ENCODE measurements at regions not wholly inside any gene's neighbourhood (a gene's known extent, or its start where the extent isn't known, plus 50 kb on each side); places are given as distances from the start of the nearest gene placed in this dataset.
"Not testable (repeated sequence)": the region's sequence is repeated elsewhere in the genome, so short reads cannot be mapped to it uniquely, and the experiment has no call there.

DNA sequence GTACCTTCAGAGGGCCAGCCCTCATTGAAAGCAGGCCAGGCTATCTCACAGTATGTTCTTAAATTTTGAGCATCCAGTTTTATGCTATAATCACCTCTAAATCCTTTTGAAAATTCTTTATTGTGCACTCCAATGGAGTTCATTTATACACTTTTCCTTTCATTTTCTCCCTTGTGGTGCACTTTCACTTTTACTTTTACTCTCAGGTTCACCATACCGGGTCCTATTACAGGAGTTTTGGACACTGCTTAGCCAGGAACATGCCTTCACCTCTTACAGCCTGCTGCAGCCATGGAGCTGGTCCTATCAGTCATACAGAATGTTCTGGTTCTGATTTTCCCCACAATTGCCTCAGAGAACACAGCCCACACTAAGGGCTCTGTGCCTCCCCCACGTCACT, 395.9 kb downstream of the CDY2B start:
- DNase-seq; H3K14ac ChIP-seq (ENCODE audit: low read length in 2 of 2); H2AFZ ChIP-seq (ENCODE audit: low read depth, low read length); H3K27ac ChIP-seq (ENCODE audit: low read length, poor library complexity, severe bottlenecking); H3K4ac ChIP-seq (ENCODE audit: low read depth in 1 of 2, low read length in 2 of 2); H2BK12ac ChIP-seq (ENCODE audit: low read length in 2 of 2); H3K23ac ChIP-seq (ENCODE audit: low read length in 2 of 2); H2BK15ac ChIP-seq (ENCODE audit: low read depth, poor library complexity, severe bottlenecking); H2BK120ac ChIP-seq (ENCODE audit: low read depth, low read length); H3K18ac ChIP-seq (ENCODE audit: low read depth in 1 of 2, low read length in 2 of 2); H3K9me3 ChIP-seq (ENCODE audit: control insufficient read depth, low read length); H2AK5ac ChIP-seq (ENCODE audit: low read length, severe bottlenecking); H4K91ac ChIP-seq (ENCODE audit: low read length); H3K4me3 ChIP-seq (ENCODE audit: insufficient read depth in 1 of 2, low read depth in 1 of 2, low read length in 2 of 2); H3K27me3 ChIP-seq (ENCODE audit: control insufficient read depth in 1 of 2, insufficient read depth in 1 of 2, low read length in 2 of 2); H2BK5ac ChIP-seq (ENCODE audit: low read depth, low read length, poor library complexity, severe bottlenecking); H3K36me3 ChIP-seq (ENCODE audit: control insufficient read depth in 1 of 2, insufficient read depth in 2 of 2, low read depth in 1 of 2, low read length in 2 of 2); H3K4me2 ChIP-seq (ENCODE audit: low read length, poor library complexity, severe bottlenecking); H3K79me1 ChIP-seq (replicated peaks; ENCODE audit: low read length, poor library complexity, severe bottlenecking); H3K4me1 ChIP-seq (ENCODE audit: control insufficient read depth, insufficient read depth, low read depth, low read length); H3K9ac ChIP-seq (ENCODE audit: low read length); H4K8ac ChIP-seq (ENCODE audit: low read length): not testable (repeated sequence)
- WGBS, result no CpG with 5 or more reads among the region's 2 CpGs

DNA sequence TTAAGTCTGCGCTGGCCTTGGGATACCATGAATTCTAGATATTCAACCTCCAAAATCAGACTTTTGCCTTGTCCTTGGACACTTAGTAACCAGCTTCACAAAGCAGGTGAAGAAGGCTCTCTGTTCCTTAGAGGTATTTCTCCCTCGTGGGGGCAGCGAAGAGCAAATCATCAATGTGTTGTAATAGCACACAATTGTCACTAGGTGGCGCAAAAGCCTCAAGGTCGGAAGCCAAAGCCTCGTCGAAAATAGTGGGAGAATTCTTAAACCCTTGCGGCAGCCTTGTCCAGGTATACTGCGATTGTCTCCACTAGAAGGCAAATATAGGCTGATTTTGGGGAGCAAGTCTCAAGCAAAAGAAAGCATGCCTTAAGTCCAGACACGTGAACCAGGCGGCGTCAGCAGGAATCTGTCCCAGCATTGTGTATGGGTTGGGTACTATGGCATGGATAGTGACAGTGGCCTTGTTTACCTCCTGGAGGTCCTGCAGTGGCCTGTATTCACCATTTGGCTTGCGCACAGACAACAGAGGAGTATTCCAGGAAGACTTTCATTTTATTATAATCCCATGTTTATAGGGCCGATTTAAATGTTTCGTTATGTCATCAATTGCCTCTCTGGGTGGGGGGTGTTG, 398.5 kb downstream of the CDY2B start:
- H3K27ac ChIP-seq (ENCODE audit: low read length, poor library complexity, severe bottlenecking); DNase-seq; H3K14ac ChIP-seq (ENCODE audit: low read length in 2 of 2); H3K4me3 ChIP-seq (ENCODE audit: insufficient read depth in 1 of 2, low read depth in 1 of 2, low read length in 2 of 2); H3K36me3 ChIP-seq (ENCODE audit: control insufficient read depth in 1 of 2, insufficient read depth in 2 of 2, low read depth in 1 of 2, low read length in 2 of 2); H3K4me2 ChIP-seq (ENCODE audit: low read length, poor library complexity, severe bottlenecking); H3K23ac ChIP-seq (ENCODE audit: low read length in 2 of 2); H3K27me3 ChIP-seq (ENCODE audit: control insufficient read depth in 1 of 2, insufficient read depth in 1 of 2, low read length in 2 of 2); H3K4ac ChIP-seq (ENCODE audit: low read depth in 1 of 2, low read length in 2 of 2); H2BK120ac ChIP-seq (ENCODE audit: low read depth, low read length); H2BK12ac ChIP-seq (ENCODE audit: low read length in 2 of 2); H2AK5ac ChIP-seq (ENCODE audit: low read length, severe bottlenecking); H3K18ac ChIP-seq (ENCODE audit: low read depth in 1 of 2, low read length in 2 of 2); H4K91ac ChIP-seq (ENCODE audit: low read length); H3K9me3 ChIP-seq (ENCODE audit: control insufficient read depth, low read length); H3K9ac ChIP-seq (ENCODE audit: low read length); H2BK15ac ChIP-seq (ENCODE audit: low read depth, poor library complexity, severe bottlenecking); H3K79me1 ChIP-seq (replicated peaks; ENCODE audit: low read length, poor library complexity, severe bottlenecking); H3K4me1 ChIP-seq (ENCODE audit: control insufficient read depth, insufficient read depth, low read depth, low read length); H2BK5ac ChIP-seq (ENCODE audit: low read depth, low read length, poor library complexity, severe bottlenecking); H4K8ac ChIP-seq (ENCODE audit: low read length); H2AFZ ChIP-seq (ENCODE audit: low read depth, low read length): not testable (repeated sequence)
- no CpG with 5 or more reads among the region's 15 CpGs for WGBS

DNA sequence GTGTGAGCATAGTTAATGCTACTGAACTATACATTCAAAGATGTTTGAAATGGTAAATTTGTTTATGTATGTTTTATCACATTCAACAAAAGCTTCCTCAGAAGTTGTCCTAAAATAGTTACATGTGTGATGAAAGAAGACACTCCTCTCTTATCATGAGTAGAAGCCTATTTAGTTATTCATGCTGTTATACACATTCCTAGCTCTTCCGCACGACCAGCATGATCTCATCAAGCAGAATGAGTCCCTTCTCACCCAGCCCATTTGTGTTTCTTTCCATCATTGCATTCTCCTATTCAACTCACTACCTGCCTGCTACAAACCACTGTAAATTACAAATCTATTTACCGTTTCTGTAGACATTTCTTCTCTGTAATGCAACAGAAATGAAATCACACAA, 408.0 kb downstream of the CDY2B start:
- WGBS, result no CpG with 5 or more reads among the region's 3 CpGs
- not testable (repeated sequence) for H3K4me3 ChIP-seq (ENCODE audit: insufficient read depth in 1 of 2, low read depth in 1 of 2, low read length in 2 of 2)

DNA sequence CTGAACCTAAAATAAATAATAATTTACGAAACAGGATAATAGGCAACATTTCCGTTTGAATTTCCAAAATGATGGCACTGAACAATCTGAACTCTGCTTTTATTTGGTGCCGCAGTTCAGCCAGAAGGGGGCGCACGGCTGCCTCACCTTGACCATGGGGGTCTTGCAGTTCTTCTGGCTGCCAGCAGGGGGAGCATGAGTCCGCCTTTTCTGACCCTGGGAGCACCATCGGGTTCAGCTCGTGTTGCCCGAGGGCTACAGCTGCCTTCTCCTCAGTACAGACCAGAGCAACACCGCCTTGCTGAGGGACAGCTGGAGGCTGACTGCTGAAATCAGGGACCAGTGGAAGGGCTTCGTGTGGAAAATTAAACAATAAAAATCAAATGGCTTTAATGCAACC, 420.3 kb downstream of the CDY2B start:
- not testable (repeated sequence) for H2BK15ac ChIP-seq (ENCODE audit: low read depth, poor library complexity, severe bottlenecking); H3K9me3 ChIP-seq (ENCODE audit: control insufficient read depth, low read length); H3K27ac ChIP-seq (ENCODE audit: low read length, poor library complexity, severe bottlenecking); H3K4ac ChIP-seq (ENCODE audit: low read depth in 1 of 2, low read length in 2 of 2); H4K91ac ChIP-seq (ENCODE audit: low read length); H2AFZ ChIP-seq (ENCODE audit: low read depth, low read length); DNase-seq; H2BK120ac ChIP-seq (ENCODE audit: low read depth, low read length); H3K4me1 ChIP-seq (ENCODE audit: control insufficient read depth, insufficient read depth, low read depth, low read length); H3K14ac ChIP-seq (ENCODE audit: low read length in 2 of 2); H3K27me3 ChIP-seq (ENCODE audit: control insufficient read depth in 1 of 2, insufficient read depth in 1 of 2, low read length in 2 of 2); H4K8ac ChIP-seq (ENCODE audit: low read length); H3K79me1 ChIP-seq (replicated peaks; ENCODE audit: low read length, poor library complexity, severe bottlenecking); H2BK12ac ChIP-seq (ENCODE audit: low read length in 2 of 2); H2AK5ac ChIP-seq (ENCODE audit: low read length, severe bottlenecking); H2BK5ac ChIP-seq (ENCODE audit: low read depth, low read length, poor library complexity, severe bottlenecking); H3K36me3 ChIP-seq (ENCODE audit: control insufficient read depth in 1 of 2, insufficient read depth in 2 of 2, low read depth in 1 of 2, low read length in 2 of 2); H3K4me2 ChIP-seq (ENCODE audit: low read length, poor library complexity, severe bottlenecking); H3K4me3 ChIP-seq (ENCODE audit: insufficient read depth in 1 of 2, low read depth in 1 of 2, low read length in 2 of 2); H3K23ac ChIP-seq (ENCODE audit: low read length in 2 of 2); H3K18ac ChIP-seq (ENCODE audit: low read depth in 1 of 2, low read length in 2 of 2); H3K9ac ChIP-seq (ENCODE audit: low read length)
- whole genome bisulfite sequencing, result no CpG with 5 or more reads among the region's 11 CpGs

More for the DNA sequence above, 408.0 kb downstream of the CDY2B start:
- not testable (repeated sequence) for H4K91ac ChIP-seq (ENCODE audit: low read length); H3K79me1 ChIP-seq (replicated peaks; ENCODE audit: low read length, poor library complexity, severe bottlenecking); H3K9ac ChIP-seq (ENCODE audit: low read length); H3K18ac ChIP-seq (ENCODE audit: low read depth in 1 of 2, low read length in 2 of 2); H3K9me3 ChIP-seq (ENCODE audit: control insufficient read depth, low read length); H2BK12ac ChIP-seq (ENCODE audit: low read length in 2 of 2); H2BK5ac ChIP-seq (ENCODE audit: low read depth, low read length, poor library complexity, severe bottlenecking); H2BK120ac ChIP-seq (ENCODE audit: low read depth, low read length); H2BK15ac ChIP-seq (ENCODE audit: low read depth, poor library complexity, severe bottlenecking); H3K4me2 ChIP-seq (ENCODE audit: low read length, poor library complexity, severe bottlenecking); H3K14ac ChIP-seq (ENCODE audit: low read length in 2 of 2); H2AFZ ChIP-seq (ENCODE audit: low read depth, low read length); H3K23ac ChIP-seq (ENCODE audit: low read length in 2 of 2); DNase-seq; H4K8ac ChIP-seq (ENCODE audit: low read length); H3K4ac ChIP-seq (ENCODE audit: low read depth in 1 of 2, low read length in 2 of 2); H3K27me3 ChIP-seq (ENCODE audit: control insufficient read depth in 1 of 2, insufficient read depth in 1 of 2, low read length in 2 of 2); H3K4me1 ChIP-seq (ENCODE audit: control insufficient read depth, insufficient read depth, low read depth, low read length); H2AK5ac ChIP-seq (ENCODE audit: low read length, severe bottlenecking); H3K36me3 ChIP-seq (ENCODE audit: control insufficient read depth in 1 of 2, insufficient read depth in 2 of 2, low read depth in 1 of 2, low read length in 2 of 2); H3K27ac ChIP-seq (ENCODE audit: low read length, poor library complexity, severe bottlenecking)
